Calu3 (cell line): ENCODE measurements at regions not wholly inside any gene's neighbourhood (a gene's known extent, or its start where the extent isn't known, plus 50 kb on each side); places are given as distances from the start of the nearest gene placed in this dataset.

Experiments used
- BruUV-seq: library from RNA; stranded (reverse); fragments of 400-500 nt; replicated peaks from 2 replicates; lab custom pipeline; 2021; lab: Mats Ljungman, UMichigan
- CTCF ChIA-PET: fragments of 300-600 bp; sonication (Branson Sonifier 250); formaldehyde crosslinking; loops from one replicate; lab custom pipeline; 2022; ENCODE audit warnings: antibody characterized with exemption; lab: Charles Lee
- DNase-seq: peaks from one replicate; pipeline ENCODE4 v3.0.0; 2022
- H3K27ac Mint-ChIP-seq: one replicate; pipeline ENCODE4 v1.8.0; 2022; ENCODE audit warnings: mixed read lengths; ENCODE audit not compliant: unreplicated experiment
- H3K27me3 Mint-ChIP-seq: one replicate; pipeline ENCODE4 v1.8.0; 2022; ENCODE audit warnings: mixed read lengths; ENCODE audit not compliant: unreplicated experiment
- H3K36me3 Mint-ChIP-seq: one replicate; pipeline ENCODE4 v1.8.0; 2022; ENCODE audit warnings: mild to moderate bottlenecking, moderate library complexity, mixed read lengths; ENCODE audit not compliant: insufficient read depth, unreplicated experiment
- H3K4me1 Mint-ChIP-seq: one replicate; pipeline ENCODE4 v1.8.0; 2022; ENCODE audit warnings: mild to moderate bottlenecking, low read depth, mixed read lengths; ENCODE audit not compliant: unreplicated experiment
- H3K4me3 Mint-ChIP-seq: one replicate; pipeline ENCODE4 v1.8.0; 2022; ENCODE audit warnings: mild to moderate bottlenecking, low read depth, moderate library complexity, mixed read lengths; ENCODE audit not compliant: unreplicated experiment
- H3K9me3 Mint-ChIP-seq: one replicate; pipeline ENCODE4 v1.8.0; 2022; ENCODE audit warnings: low read depth, mixed read lengths; ENCODE audit not compliant: unreplicated experiment
- intact Hi-C: fragments of 100-400 bp; cut with micrococcal nuclease; formaldehyde crosslinking; loops from one replicate; pipeline ENCODE4 v1.10.0; 2022; ENCODE audit not compliant: unreplicated experiment
- TF ChIP-seq, protein P1 (sequence below): fragments of 200-600 bp; IDR thresholded peaks from one replicate; pipeline ENCODE4 v1.8.0; 2022; ENCODE audit warnings: antibody characterized with exemption; ENCODE audit not compliant: unreplicated experiment

DNA sequence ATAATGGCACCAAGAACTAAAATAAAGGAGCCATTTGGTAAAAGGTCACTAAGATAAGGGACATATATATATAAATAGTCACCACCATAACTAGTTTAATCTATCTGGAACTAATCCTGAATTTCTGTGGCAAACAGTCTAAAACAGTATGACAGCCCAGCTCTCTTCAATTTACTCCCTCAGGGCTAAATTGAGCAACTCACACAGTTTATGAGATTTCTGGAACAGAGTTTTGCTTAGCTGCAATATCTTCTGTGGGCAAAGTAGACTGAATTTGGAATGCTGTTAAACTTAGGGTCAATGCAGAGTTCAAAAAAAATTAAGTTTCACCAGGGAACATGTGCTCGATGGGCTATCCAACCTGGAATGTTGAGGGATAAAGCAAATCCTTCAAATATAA, 70.1 kb upstream of the VEPH1 start:
- BruUV-seq = no TSS peak
- Mint-ChIP-seq H3K4me1 (peaks cover 29% of the 10 kb centered on the region), H3K27me3 (no peaks in the 10 kb centered on the region), H3K27ac (no peak overlapping the region), H3K4me3 (no peak overlapping the region), H3K36me3 (no peaks in the 10 kb centered on the region), H3K9me3 (no peaks in the 10 kb centered on the region)
- TF ChIP-seq, protein P1, sequence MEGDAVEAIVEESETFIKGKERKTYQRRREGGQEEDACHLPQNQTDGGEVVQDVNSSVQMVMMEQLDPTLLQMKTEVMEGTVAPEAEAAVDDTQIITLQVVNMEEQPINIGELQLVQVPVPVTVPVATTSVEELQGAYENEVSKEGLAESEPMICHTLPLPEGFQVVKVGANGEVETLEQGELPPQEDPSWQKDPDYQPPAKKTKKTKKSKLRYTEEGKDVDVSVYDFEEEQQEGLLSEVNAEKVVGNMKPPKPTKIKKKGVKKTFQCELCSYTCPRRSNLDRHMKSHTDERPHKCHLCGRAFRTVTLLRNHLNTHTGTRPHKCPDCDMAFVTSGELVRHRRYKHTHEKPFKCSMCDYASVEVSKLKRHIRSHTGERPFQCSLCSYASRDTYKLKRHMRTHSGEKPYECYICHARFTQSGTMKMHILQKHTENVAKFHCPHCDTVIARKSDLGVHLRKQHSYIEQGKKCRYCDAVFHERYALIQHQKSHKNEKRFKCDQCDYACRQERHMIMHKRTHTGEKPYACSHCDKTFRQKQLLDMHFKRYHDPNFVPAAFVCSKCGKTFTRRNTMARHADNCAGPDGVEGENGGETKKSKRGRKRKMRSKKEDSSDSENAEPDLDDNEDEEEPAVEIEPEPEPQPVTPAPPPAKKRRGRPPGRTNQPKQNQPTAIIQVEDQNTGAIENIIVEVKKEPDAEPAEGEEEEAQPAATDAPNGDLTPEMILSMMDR = no peak
- no peak for DNase-seq
- intact Hi-C loops = no loop called here
- CTCF ChIA-PET = interaction anchor here (1.0 to 3.1 kb wide), 14 partner anchors 8 to 369 kb away, joined by 3 to 81 read pairs (median 5); no protein-coding TSS in a partner anchor

- no TSS peak for BruUV-seq
- TF ChIP-seq, protein P1 = peak; percentile 98
- intact Hi-C loops = loop anchor here (1.0 kb wide), 1 partner anchor 40 kb away; no protein-coding TSS in a partner anchor
- H3K27ac Mint-ChIP-seq = peak overlapping the region; percentile 34
- peaks cover 29% of the 10 kb centered on the region for H3K4me1 Mint-ChIP-seq
- no peaks in the 10 kb centered on the region for H3K36me3 Mint-ChIP-seq
- CTCF ChIA-PET = interaction anchor here (0.7 to 3.1 kb wide), 11 partner anchors 10 to 537 kb away, joined by 3 to 81 read pairs (median 5); partner anchors contain the start of genes RSRC1 and VEPH1
- no peaks in the 10 kb centered on the region for H3K27me3 Mint-ChIP-seq
- peak; percentile 77 for DNase-seq
- H3K4me3 Mint-ChIP-seq = no peak overlapping the region
- H3K9me3 Mint-ChIP-seq = no peaks in the 10 kb centered on the region
Observed at GRCh38 chr3:157572559-157573270, 69.5 kb upstream of the VEPH1 start.

DNA sequence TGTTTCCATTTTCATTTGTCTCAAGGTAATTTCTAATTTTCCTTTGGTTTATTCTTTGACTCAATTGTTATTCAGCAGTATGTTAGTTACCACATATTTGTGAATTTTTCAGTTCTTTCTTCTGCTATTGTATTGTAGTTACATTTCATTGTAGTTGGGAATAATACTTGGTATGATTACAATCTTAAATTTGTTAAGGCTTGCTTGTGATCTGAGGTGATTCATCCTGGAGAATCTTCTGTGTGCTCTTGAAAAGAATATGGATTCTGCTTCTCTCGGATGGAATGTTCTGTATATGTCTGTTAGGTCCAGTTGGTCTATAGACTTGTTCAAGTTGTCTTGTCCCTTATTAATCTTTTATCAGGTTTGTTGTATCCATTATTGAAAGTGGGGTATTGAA, 63.4 kb upstream of the VEPH1 start:
- H3K9me3 Mint-ChIP-seq = peaks cover 4% of the 10 kb centered on the region
- no peak overlapping the region for H3K27ac Mint-ChIP-seq
- BruUV-seq = no TSS peak
- no peaks in the 10 kb centered on the region for H3K36me3 Mint-ChIP-seq
- H3K4me1 Mint-ChIP-seq = no peaks in the 10 kb centered on the region
- no peaks in the 10 kb centered on the region for H3K27me3 Mint-ChIP-seq
- TF ChIP-seq, protein P1 = no peak
- intact Hi-C loops = no loop called here
- CTCF ChIA-PET = no interaction called here
- DNase-seq = no peak
- H3K4me3 Mint-ChIP-seq = no peak overlapping the region

DNA sequence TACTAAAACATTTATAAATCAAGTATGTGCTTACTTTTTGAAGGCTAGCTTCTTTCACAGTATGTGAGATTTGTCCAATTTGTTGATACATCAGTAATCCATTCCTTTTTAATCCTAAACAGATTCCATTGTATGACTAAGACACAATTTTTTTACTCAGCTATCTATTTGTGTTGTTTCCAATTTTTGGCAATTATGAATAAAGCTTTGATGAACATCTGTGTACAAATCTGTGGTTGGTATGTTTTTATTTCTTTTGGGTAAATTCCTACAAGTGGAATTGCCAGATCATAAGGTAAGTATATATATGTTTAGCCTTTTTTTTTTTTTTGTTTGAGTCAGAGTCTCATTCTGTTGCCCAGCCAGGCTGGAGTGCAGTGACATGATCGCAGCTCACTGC, 56.2 kb upstream of the VEPH1 start:
- CTCF ChIA-PET = interaction anchor here (0.9 kb wide), 1 partner anchor 27 kb away, joined by 3 read pairs; no protein-coding TSS in a partner anchor
- Mint-ChIP-seq H3K27me3 (no peaks in the 10 kb centered on the region), H3K36me3 (no peaks in the 10 kb centered on the region), H3K9me3 (peaks cover 6% of the 10 kb centered on the region), H3K4me1 (no peaks in the 10 kb centered on the region), H3K27ac (no peak overlapping the region), H3K4me3 (no peak overlapping the region)
- TF ChIP-seq, protein P1 = no peak
- DNase-seq = no peak
- intact Hi-C loops = no loop called here
- BruUV-seq = no TSS peak
